HS-5 (cell line): ENCODE measurements at regions not wholly inside any gene's neighbourhood (a gene's known extent, or its start where the extent isn't known, plus 50 kb on each side); places are given as distances from the start of the nearest gene placed in this dataset.

Experiments used
- DNase-seq: peaks from one replicate; pipeline ENCODE4 v3.0.0-alpha.2; 2012; ENCODE audit warnings: low read depth

DNA sequence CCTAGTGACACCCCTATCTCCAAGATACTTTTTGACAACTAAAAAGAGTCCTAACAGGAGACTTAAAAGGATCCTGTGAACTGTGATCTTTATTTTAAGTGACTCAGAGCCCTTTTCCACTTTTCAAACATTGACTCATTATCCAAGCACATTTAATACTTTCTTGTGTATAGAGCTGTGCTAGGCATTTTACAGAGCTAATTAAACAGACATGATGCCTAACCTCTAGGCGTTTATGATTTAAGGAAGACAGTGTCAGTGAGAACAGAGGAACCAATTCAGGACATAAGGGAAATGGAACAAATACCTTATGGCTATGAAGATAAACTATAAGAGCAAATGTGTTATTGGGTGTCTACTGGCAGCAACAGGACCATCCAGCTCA lies 282.6 kb downstream of the TPBG start:
- no peak for DNase-seq

DNA sequence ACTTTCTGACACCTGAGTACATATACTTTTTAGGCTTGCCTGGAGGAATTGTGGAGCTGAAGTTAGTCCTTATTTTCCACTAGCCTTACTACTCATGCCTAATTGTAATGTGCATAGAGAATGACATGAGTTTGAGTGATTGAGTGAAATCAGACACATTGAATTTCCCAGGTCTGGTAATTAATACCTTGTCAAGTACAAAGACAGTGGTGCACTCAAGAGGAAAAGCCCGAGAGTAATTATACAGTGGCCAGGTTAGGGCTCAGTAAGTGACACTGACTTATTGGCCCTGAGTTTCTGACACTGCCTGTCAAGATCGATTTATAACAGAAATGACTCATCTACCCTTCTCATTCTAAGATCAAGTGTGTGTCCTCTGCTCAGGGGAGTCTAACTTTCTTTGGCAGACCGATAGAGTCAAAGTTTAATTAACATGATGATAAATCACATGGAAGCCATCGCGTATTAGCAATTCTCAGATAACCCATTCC lies 288.3 kb downstream of the TPBG start:
- no peak for DNase-seq

DNA sequence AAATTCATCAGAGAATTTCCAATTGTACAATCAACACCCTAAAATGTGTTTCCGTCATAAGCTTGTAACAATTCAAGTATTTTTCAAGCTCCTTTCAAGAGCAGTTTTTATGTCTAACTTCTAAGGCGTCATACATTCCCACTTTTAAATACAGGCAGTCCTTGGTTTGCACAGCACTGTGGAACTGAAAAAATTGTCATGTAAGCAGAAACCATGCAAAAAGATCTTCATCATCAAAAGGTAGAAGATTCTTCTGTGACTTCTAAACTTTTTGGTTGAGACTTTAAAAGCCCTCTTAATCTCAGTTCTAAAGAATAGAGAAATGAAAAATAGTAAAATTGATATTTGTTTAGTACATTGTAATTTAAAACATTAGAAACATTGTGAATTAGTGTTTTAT lies 315.6 kb downstream of the TPBG start:
- DNase-seq: no peak

DNA sequence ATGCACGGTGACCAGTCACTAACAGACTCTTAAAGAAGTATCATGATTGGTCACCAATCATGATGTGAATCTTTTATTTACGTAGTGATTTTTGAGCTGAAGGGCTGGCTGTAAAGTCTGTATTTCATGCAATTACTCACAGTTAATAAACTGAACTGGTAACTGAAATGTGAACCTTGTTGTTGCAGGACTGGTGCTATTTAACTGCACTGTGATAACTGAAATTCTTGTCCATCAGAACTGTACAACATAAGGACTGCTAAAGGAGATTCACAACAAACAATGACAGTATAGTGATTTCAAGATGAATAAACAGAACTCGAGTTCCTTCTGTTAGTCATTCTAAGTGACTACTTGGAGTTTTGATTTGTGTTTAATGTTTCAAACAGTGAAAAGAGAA lies 316.6 kb downstream of the TPBG start:
- no peak for DNase-seq

DNA sequence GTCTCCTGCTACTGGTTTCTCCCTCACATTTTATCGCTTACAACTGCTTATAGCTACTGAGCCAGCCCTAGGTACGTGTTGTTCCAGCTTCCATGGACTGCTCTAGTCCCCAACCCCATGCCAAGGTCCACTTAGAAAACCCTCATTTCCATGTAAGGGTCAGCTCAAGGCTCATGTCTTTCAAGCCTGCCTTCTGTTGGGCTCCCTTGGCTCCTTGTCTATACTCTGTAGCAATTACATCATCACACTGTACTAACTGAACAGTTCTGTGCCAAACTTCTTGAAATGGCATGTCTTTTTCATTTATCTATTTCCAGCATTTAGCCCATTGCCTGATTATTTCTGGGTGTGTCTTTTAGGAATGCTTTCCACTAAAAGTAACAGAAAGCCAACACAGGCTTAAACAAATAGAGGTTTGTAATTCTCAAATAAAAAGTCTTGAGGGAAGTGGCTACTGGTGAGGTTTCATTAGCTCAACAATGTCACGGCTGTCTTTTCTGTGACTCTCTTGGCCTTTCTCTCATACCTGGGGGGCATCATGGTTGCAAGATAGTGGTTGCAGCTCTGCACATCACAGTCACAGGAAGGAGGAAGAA lies 317.6 kb downstream of the TPBG start:
- no peak for DNase-seq

DNA sequence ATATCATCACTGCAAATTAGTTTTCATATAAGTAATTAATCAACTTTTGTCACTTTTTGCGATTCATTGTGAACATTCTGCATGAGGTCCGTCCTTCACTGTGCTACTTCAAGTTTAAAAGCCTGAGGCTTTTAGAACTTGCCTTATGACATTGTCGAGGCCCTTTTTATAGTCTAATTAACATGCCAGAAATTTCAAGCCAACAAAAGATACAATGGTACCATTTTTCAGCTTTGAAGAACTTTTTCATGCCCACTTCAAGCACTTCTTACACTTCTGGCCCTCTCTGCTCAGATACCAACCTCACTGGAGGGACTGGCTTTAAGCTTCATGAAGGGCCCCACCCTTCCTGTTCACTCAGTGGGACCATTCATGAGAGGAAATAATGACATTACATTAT lies 323.1 kb downstream of the TPBG start:
- DNase-seq: no peak

DNA sequence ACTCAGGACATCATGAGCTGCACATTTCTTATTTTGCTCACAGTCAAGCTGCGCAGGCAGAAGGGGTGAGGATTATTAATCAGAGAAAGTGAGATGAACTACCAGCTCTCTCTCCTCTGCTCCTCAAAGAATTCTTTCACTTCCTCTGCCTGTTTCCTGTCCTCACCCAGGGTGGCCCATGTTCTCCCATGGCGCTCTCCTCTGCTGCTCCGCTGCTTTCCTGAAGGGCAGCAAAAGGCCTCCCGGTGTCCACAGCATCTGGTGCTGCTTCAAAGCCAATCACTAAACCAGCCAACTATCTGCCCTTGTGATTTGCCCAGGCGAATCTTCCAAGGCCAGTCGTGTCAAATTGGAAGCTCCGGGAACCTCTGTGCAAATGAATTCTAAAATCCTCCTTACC lies 324.2 kb downstream of the TPBG start:
- no peak for DNase-seq

DNA sequence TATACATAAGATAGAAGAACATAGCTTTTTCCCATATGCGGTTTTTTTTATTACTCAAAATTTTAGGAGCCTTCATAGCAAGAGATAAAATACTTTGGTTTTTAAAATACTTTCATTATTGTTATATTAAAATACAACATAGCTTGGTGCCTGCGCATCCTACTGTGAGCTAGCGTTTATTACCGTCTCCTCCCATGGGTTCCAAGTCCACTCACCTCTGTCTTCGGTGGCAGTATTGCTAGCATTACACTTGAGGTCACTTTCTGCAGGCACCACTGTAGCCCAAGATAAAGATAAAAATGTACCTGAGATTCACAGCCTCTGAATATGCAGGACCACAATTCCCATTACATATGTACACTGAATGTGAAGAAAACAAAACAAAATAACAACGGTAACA lies 326.7 kb downstream of the TPBG start:
- no peak for DNase-seq

DNA sequence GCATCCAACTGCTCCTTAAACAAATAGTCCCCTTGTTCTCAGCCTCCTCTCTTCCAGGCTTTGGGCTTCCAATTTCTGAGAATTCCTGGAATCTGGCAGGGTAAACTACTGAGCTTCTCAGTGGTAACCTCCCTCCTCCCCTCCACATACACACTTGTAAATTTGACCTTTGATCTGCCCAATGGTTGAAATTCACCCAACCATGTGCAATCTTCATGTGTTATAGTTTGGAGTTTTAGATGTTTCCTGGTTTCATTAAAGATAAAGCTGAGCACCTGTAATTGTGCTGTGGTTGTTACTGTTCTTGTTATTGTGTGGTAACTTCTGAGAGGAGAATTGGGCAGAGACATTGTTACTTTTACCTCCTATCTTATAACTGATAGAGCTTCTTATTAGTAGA lies 328.4 kb downstream of the TPBG start:
- DNase-seq: no peak

DNA sequence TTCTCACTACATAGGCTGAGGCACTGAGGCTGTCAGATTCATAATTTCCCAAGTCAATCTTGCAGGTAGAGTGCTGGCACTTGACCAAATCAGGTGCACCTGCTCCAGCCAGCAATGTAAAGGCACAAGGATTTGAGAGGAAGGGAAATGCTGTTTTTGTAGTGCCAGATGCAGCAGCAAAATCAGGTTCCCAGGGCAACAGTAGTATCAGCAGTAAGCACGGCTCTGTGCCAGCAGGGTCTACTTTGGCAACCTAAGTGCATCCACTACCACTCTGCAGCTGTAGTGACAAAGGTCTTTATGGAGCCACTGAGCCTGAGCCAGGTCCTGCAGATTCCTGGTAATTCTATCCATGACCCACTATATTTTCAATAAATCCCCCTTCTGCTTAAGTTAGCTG lies 329.5 kb downstream of the TPBG start:
- no peak for DNase-seq

DNA sequence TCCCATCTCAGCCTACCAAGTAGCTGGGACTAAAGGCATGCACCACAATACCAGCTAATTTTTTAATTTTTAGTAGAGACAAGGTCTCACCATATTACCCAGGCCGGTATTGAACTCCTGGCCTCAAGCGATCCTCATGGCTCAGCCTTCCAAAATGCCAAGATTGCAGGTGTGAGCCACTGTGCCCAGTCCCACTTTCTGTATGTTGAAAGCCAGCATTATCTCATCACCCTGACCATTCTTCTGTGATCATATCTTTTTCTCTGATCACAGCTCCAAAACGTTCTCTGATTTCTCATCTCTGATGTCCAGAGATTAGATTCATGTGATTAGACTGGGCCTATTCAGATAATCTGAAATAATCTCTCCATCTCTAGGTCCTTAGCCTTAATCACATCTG lies 337.7 kb downstream of the TPBG start:
- DNase-seq: no peak

DNA sequence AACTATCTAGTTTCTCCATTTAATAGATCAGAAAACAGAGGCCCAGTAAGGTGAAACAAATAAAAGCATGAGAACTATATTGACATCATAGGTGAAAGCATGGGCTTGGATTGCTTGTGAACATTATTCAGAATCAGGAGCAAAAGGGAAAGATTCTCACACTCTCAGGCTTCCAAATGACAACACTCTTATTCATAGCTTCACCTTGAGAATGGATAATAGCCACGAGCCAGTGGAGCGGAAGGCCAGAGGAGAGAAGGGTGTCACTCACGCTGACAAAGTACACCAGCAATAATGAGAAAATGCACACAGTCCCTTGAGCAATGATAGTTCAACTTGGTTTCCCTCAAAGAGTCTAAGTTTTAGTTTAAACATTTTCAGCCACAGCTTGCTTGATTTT lies 339.0 kb downstream of the TPBG start:
- no peak for DNase-seq

DNA sequence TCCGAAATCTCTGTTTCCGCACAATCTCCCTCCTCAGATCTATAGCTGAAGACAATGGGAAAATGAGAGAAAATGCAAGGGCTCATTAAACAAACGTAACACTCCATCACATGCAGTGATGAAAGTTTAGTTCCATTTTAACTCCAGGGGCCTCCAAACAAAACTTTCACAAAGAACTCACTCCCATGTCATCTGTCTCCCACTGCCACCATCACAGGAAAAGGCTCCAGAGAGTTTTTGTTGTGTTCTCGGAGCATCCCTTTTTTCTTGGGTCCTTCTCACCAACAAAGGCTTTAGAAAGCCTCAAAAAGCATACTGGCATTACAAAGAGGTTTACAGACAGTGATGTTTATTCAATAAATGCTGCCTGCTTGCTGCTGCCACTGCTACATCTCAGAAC lies 339.6 kb downstream of the TPBG start:
- no peak for DNase-seq

DNA sequence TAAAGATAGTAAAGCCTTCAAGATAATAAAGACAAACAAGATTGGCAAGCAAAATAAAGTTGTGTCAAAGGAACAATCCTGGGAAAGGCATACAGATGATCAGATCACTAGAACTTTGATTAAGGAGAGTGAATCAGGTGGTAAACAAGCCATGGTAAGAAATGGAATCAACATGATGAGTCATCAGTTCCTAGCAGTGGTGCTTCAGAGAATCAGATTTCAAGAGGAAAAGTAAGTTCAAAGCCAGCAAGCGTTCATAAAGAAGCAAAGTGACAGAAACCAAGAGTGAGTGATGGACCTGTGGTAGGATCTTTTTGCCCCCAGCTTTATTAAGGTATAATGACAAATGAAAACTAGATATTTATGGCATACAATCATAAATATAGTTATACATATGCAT lies 340.4 kb downstream of the TPBG start:
- no peak for DNase-seq

DNA sequence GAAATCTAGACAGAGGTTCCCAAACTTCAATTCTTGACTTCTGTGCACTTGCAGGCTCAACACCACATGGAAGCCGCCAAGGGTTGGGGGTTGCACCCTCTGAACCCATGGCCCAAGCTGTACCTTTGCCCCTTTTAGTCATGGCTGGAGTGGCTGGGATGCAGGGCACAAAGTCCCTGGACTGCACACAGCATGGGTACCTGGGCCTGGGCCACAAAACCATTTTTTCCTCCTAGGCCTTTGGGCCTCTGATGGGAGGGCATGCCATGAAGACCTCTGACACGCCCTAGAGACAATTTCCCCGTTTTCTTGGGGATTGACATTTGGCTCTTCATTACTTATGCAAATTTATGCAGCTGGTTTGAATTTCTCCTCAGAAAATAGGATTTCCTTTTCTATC lies 342.0 kb downstream of the TPBG start:
- no peak for DNase-seq

DNA sequence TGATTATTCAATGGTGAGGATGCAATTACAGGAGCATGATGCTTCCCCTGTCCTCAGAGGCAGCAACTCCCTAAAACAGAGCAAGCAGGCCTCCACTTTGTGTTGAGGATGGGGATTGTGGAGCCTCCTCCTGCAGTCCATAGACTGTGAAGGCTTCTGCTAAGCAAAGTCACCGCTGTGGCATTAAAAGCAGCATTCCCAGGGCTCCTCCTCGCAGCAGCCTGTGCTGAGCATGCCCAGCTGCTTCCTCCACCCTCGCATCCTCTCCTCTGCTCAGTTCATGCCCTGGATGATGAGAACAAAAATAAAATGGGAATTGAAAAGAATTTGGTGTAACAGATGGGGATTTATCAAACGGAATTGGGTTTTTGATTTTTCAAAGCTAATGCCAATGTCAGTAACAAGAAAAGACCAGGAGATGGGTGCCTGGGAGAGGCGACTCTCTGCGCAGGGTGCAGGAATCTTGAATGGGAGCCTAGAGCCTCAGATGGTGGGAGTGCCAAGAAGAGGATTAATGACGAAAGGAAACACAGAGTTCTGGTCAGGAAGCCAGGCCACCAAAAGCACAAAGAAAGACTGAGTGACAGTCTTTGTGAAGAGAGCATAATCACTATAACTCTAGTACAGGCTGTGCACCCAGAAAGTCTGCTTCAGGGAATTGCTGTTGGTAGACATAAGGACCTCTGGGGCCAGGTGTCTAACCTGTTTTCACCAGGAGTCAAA lies 347.6 kb downstream of the TPBG start:
- DNase-seq: no peak

DNA sequence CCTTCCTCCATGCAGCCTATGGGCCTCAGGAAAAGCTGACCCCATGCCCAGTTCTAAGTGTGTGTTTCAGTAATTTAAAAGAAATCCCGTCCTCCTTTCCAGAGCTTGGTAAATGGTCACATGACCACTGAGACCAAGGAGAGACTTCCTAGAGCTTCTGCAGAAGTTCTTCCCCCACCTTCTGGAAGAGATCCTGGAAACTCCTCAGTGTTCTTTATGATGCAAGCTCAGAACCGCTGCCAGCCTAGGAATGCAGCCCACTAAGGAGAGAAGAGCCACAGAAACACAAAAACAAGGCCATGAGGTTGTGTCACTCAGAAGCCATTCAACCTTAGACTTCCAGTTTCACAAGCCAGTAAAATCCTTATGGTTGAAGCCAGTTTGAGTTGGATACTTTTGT lies 348.4 kb downstream of the TPBG start:
- DNase-seq: no peak

DNA sequence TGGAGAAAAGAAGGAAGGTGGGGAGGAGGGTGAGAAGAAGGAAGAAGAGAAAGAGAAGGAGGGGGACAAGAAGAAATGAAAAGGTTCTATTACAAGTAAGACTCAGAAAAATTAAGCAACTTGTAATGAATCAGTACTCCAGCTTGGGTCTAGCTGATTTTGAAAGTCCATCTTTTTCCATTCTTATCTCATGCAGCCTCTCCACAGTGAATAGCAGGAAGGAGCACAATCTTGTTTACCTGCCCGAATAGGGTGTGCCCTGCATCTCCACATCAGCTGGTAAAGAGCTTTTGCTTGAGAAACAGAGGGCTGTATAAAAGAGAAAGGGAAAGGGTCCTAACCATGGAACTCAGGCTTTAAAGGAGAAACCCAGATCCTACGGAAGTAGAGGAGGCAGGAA lies 348.8 kb downstream of the TPBG start:
- DNase-seq: no peak

DNA sequence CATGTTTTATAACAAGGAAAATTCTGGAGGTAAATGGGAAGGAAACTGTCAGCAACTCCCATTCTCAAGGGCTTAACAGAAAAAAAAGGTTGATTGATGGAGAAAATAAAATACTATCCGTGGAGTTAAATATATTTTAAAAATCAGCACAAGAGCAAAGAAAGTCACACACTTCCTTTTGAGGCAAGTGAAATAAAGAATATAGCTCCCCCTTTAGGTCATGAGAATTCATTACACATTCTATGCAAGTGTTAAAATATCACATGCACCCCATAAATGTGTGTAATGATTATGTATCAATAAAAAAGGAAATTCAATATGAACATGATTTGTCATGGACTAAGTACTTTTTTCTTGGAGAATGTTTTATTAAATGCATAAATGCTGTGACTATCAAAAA lies 349.2 kb downstream of the TPBG start:
- DNase-seq: no peak

DNA sequence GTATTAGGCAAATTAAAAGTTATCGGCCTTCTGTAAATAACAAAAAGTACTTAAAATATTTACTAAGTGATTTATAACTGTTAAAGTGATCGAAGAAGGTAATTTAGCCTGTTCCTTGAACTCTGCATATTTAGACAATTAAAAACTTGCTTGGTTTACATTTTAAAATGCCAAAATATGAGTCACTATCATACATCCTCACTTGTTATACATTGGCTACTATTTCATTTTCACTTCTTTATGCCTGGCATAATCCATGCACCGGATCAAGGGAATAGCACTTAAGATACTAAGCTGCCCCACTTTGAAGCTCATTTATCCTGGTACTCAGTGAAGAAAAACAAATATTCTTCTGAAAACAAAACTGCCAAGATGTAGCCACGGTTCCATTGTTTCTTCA lies 344.6 kb downstream of the UBE3D start:
- DNase-seq: no peak

DNA sequence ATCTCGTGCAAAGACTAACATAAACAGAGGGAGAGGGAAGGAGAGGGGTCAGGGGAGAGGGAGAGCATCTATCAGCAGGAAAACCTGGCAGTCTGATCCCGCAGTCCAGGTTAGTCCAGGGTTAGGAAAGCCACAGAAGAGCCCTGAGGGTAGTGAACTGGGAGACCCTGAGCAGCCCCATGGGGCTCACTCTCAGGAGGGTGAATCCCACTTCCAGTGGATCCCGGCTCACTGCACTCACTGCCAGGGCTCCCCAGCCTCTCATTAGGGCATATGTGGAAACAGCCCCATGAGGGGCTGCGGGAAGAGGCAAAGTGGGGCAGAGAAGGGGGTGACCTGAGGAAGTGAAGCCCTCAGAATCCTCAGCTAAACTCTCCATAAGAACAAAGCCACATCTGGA lies 329.9 kb downstream of the UBE3D start:
- no peak for DNase-seq

DNA sequence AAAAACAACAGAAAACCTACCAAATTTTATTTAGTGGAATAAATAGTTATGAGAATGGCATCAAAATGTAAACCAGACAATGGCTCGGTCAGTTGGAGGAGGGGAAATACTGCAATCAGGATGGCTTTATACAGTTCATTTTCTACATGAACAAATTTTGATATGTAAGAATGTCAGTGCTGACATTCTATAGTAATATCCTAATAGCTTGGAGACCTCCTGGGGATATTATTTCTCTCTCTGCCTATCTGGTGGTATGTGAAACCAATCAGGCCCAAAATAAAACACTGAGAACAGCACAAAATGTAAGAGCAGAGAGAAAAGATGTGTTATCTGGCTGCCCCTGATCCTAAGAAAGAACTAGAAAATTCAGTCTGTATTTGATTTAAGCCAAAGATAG lies 327.7 kb downstream of the UBE3D start:
- no peak for DNase-seq

DNA sequence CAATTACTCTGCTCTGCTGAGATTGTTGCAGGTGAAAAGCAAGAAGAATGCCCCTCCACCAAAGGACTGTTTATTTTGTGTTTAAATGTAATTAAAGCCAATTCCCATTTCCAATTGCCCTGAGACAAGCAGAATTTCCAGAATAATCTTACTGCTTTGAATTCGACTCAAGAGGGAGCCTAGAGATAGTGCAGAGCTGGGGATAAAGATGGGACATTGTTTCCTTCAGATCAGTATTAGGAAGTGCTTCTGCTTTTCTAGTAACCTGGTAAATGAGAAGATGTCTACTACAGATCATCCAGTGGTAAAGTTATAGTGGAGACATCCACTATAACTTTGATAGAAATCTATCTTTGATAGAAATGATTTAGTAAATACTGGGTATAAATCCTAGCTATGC lies 326.9 kb downstream of the UBE3D start:
- DNase-seq: no peak

DNA sequence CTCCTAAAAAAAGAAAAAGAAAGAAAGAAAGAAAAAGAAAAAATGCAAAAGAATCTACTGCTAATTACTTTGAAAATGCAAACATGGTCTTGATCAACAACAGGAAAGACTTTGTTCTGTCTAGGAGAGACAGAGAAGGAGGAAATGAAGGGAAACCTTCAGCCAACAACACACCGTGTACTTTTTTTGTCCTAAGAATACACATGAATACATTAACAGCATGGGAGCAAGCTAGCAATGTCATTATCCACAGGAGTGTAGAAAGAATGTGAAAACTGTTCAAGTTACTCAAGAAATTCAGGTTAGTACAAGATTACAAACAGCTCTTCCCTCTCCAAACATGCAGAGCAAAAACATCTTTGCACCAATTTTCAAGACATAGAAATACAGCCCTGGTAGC lies 326.3 kb downstream of the UBE3D start:
- DNase-seq: no peak
